GM12872 (cell line): ENCODE measurements at regions not wholly inside any gene's neighbourhood (a gene's known extent, or its start where the extent isn't known, plus 50 kb on each side); places are given as distances from the start of the nearest gene placed in this dataset.

ENCODE experiments used
- CTCF ChIP-seq: IDR thresholded peaks from 3 replicates; pipeline ENCODE4 v1.5.1; 2011; ENCODE audit warnings: low read depth, mild to moderate bottlenecking, low read length, moderate library complexity; ENCODE audit not compliant: insufficient read depth

DNA sequence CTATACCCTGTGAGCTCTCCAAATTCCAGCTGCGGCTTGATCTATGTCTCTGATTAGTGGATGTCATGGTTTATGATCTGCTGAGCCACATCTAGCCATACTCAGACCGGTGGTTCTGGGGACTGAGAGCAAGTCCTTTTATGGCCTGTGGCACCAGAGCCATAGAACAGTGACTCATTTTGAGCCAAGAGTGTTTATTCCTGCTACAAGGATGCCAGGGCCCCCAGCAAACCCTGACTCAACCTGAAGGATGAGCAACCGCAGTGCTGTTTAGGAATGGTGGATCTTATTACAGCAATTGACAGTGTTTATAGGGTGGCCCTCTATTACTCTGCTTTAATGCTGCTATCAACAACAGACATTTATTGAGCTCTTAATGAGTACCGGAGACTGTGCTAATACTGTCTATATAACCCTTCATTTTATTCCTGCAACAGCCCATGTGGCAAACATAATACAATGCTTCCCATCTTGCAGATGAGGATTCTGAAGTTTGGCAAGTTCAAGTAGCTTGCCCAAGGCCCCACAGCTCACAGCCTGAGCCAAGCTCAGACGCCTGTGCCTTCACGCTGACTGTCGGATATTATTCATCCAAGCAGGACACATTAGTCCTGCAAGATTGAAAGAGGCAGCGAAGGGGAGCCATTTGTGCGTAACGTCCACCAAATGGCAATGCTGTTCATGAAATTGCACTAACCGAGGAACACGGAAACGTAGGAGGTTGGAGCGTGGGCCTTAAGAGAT, 273.6 kb upstream of the PWP1 start:
- TF ChIP-seq CTCF, result no peak

DNA sequence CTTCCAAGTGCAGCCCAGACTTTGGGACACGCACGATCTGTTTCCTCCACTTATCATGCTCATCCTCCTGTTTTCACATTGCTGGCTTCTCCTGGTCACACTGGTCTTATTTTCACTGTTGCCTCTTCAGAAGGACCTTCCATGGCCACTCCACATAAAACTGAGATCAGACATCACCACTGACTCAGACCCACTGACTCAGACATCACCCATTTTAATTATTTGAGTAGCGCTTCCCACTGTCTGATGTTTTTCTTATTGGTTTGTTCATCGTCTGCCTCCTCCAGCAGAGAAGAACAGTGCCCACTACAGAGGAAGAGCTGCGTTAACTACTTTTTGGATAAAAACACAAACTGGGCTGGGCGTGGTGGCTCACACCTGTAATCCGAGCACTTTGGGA, 270.5 kb upstream of the PWP1 start:
- no peak for TF ChIP-seq CTCF

DNA sequence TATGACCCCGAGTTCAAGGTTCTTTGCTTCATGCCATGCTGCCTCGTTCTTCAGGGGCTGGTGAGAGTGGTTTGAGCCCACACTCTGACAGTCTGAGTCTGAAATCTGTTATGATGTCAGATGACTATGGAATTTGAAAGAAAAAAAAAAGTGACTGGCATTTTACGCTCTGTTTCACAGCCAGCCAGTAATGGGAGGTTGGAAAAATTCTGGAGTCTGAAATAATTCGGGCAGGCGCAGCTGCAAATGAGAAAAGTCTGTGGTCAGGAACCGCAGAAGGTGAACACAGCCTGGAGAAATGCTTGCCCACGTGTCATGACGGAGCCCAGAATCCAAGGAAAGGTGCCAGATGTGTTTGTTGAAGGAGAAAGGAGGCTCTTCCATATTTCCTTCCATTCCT, 269.8 kb upstream of the PWP1 start:
- TF ChIP-seq CTCF, result no peak

DNA sequence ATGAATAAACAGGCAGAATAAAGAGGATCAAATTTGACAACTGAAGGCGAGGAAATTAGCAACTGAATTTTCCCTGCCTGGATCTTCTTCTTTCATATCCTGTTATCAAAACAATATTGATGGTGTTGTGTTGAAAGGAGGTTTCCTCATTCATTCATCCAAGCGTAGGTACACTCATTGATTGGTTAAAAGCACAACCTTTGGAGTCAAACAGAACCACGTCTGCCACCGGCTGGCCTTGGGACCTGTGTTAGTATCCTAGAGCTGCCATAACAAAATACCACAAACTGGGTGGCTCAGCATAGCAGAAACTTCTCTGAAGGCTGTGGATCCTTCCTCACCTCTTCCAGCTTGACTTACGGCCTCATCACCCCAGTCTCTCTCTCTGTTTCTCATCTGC, 268.6 kb upstream of the PWP1 start:
- no peak for TF ChIP-seq CTCF

DNA sequence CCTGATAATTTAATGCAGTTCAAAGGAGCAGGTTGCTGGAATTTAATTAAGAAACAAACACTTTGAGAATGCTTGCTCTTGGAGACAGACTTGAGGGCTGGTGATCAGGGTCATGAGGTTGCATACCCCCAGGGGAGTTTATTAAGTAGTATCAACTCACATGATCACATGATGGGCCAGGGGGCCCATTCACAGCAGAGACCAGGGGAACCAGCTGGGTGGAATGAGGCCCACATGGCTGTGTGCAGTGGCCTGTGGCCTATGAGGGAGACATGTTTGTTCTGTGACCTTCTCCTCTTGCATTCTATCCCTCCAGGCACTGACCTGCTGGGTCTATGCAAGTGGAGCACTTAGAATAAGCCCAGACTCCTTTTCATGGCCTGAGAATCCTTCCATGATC, 266.6 kb upstream of the PWP1 start:
- no peak for TF ChIP-seq CTCF

DNA sequence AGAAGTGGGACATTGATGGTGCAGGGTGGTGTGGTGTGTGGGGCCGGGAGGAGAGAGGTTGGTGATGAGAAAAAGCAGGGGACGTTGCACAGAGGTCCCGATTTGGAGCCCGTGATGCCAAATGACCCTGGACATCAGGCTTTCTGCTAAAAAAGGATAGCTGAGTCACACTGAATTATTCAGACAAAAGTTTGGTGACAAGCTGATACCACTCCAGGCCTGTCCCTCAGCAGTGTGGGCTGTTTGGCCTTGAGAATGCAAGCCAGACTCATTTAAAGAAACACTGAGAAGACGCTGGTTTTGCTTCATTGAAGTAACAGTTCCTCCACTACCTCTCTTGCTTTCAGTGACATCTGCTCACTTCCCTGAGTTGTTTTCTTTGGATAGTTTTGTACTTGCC, 262.1 kb upstream of the PWP1 start:
- no peak for TF ChIP-seq CTCF

DNA sequence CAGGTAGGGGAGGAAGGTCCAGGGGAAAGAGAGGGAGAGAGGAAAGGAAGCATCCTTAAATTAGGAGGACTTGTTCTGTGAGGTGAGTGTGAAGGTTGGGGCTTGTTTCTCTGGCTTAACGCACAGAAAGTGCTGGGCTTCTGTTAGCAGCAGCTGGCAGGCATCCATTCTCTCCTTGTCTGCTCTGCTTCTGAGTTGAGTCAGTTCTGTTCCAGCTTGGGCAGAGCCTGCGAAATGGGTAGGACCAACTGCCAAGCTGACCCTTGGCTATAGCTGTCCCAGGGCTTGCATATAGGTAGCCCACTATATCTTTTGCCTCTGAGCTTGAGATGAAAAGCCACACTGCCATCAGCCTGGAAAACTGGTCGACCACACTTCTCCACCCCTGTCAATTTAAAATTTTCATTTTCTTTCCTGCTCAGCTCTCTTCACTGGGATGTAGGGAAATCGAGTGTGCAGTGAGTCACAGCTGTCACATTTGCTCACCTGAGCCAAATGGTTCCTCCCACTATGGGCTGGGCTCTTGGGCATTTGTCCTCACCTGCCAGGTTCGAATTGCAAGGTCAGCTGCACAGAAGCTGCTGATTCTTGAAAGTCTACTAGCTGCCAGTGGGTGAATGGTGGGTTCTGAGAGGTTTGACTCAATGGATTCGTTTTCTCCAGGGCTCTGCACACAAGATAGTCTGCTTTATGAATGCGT, 256.4 kb upstream of the PWP1 start:
- TF ChIP-seq CTCF, result no peak
